ENCODE measurements at regions not wholly inside any gene's neighbourhood (a gene's known extent, or its start where the extent isn't known, plus 50 kb on each side); places are given as distances from the start of the nearest gene placed in this dataset.

DNA sequence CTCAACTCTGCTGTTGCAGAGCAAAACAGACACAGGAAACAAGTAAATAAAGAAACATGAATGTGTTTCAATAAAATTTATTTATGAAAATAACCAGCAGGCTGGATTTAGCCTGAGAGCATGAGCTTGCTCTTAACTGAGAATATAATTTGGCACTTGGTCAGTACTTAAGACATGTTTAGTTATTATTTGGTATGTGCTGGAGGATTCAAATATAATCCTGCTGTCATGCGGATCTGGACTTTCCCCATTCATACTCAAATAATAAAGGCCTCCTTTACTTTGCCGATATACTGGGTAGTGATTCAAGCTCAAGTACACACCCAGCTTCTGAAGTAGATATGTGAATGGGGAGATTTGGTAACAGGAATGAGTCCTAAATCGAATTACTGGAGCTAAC, 465.5 kb upstream of the HS3ST1 start:
- no peaks in the 10 kb centered on the region for H3K27me3 Mint-ChIP-seq
- peaks cover 16 to 27% of the 10 kb centered on the region in 2 donors for H3K9me3 Mint-ChIP-seq
- H3K4me1 Mint-ChIP-seq, result no peaks in the 10 kb centered on the region
- ATAC-seq (no peak), DNase-seq (no peak)
- H3K27ac Mint-ChIP-seq, result no peak overlapping the region
- H3K4me3 Mint-ChIP-seq, result no peak overlapping the region

DNA sequence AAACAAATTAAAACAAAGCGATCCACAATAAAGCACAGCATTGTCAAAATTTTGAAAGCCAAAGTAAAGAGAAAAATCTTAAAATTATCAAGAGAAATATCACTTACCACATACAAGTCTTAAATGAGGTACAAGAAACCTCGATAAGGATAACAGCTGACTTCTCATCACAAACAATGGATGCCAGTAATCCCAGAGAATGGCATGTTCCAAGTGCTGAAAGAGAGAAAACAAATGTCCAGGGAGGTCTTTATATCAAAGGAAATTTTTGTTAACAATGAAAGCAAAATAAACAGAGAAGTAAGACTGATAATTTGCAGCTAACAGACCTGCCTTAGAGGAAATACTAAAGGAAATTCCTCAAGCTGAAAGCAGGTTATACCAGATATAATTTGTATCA, 460.4 kb upstream of the HS3ST1 start:
- no peak for DNase-seq
- Mint-ChIP-seq H3K27ac (no peak overlapping the region), H3K9me3 (peaks cover 0 to 8% of the 10 kb centered on the region in 2 donors), H3K27me3 (no peaks in the 10 kb centered on the region), H3K4me1 (no peaks in the 10 kb centered on the region), H3K4me3 (no peak overlapping the region)
- ATAC-seq, result no peak

DNA sequence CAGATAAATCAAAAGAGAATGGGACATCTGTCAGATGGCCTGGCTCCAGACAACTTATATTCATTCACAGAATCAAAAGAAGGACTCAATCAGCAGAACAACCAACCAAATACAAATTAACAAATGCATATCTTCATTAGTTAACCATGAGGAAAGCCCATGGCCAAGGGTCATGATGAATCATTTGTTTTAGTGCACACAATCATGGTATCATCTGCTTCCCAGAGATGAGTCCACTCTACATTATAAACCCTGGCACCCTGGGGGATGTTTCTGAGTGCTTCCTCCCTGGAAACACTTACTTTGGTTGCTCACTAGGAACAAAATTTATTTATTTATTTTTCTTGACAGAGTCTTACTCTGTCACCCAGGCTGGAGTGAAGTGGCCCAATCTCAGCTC, 453.3 kb upstream of the HS3ST1 start:
- ATAC-seq (no peak), DNase-seq (no peak)
- Mint-ChIP-seq H3K4me3 (no peak overlapping the region), H3K4me1 (no peaks in the 10 kb centered on the region), H3K27me3 (no peaks in the 10 kb centered on the region), H3K9me3 (peaks cover 4 to 5% of the 10 kb centered on the region in 2 donors), H3K27ac (no peak overlapping the region)

GRCh38 chr4:11881364-11881763, 452.7 kb upstream of the HS3ST1 start:
- no peaks in the 10 kb centered on the region for H3K4me1 Mint-ChIP-seq
- H3K27ac Mint-ChIP-seq, result no peak overlapping the region
- ATAC-seq (no peak), DNase-seq (no peak)
- no peaks in the 10 kb centered on the region for H3K27me3 Mint-ChIP-seq
- H3K9me3 Mint-ChIP-seq, result peaks cover 10% of the 10 kb centered on the region in 2 donors
- H3K4me3 Mint-ChIP-seq, result no peak overlapping the region

GRCh38 chr4:11878241-11878640, 449.5 kb upstream of the HS3ST1 start:
- ATAC-seq, result no peak
- H3K27ac Mint-ChIP-seq, result no peak overlapping the region
- no peak for DNase-seq
- H3K4me3 Mint-ChIP-seq, result no peak overlapping the region
- H3K4me1 Mint-ChIP-seq, result no peaks in the 10 kb centered on the region
- no peaks in the 10 kb centered on the region for H3K27me3 Mint-ChIP-seq
- peaks cover 11 to 12% of the 10 kb centered on the region in 2 donors for H3K9me3 Mint-ChIP-seq

DNA sequence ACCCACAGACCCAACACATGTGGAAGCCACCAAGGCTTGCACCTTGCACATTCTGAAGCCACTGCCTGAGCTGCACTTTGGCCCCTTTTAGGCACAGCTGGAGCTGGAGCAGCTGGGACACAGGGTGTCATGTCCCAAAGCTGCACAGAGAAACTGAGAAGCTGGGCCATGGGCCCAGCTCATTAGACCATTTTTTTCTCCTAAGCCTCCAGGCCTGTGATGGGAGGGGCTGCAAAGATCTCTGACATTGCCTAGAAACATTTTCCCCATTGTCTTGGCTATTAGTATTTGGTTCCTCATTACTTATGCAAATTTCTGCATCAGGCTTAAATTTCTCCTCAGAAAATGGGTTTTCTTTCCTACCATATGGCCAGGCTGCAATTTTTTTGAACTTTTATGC, 447.4 kb upstream of the HS3ST1 start:
- Mint-ChIP-seq H3K27ac (no peak overlapping the region), H3K27me3 (no peaks in the 10 kb centered on the region), H3K4me3 (no peak overlapping the region), H3K9me3 (peaks cover 11 to 12% of the 10 kb centered on the region in 2 donors), H3K4me1 (no peaks in the 10 kb centered on the region)
- no peak for ATAC-seq
- no peak for DNase-seq

DNA sequence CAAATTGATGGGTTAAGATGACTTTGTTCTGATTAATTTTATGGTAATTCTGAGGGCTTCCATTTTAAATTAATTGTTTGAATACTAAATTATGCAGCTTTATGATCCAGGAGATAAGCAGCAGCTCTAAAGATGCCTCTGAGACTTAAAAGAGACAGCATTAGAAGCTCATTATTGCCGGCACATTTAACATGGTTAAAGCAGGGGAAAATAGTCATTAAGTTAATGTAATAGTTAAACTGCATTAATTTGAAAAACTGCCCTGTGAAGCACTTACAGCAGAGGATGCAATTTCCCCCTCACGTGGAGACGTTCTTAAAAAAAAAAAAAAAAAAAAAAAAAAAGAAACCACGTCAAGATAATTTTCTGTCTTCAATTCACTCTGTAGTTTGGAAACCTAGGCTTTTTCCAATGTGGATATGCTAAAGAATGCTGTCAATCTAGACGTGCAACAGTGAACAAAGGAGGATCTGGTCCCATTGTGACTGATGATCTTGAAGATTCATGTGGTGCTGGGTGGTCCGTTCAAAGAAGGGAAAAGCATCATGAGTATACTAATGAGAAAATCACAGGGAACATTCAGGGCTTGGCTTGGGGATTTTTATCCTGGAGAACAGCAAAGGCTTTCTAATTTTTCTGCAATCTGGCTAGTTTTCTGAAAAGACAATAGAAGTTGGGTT, 440.6 kb upstream of the HS3ST1 start:
- H3K4me3 Mint-ChIP-seq, result no peak overlapping the region
- no peaks in the 10 kb centered on the region for H3K27me3 Mint-ChIP-seq
- no peak overlapping the region for H3K27ac Mint-ChIP-seq
- H3K9me3 Mint-ChIP-seq, result no peaks in the 10 kb centered on the region
- ATAC-seq, result no peak
- H3K4me1 Mint-ChIP-seq, result no peaks in the 10 kb centered on the region
- no peak for DNase-seq

DNA sequence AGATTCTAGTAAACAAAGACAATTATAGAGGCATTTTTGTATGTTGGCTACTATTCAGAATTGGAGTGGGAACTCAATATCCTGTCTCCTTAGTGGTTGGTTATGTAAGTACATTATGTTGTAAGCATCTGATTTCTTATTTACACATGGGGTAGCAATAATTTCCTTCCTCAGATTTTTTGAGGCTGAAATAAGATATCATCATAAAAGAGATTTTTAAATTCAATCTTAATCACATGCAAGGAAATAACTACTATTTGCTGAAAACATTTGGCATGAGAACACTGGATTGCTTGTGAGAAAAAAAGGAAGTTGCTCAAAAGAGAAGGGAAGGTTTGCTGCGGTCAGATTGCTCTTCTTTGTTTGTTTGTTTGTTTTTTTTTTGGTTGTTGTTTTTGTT, 437.7 kb upstream of the HS3ST1 start:
- Mint-ChIP-seq H3K9me3 (peaks cover 0 to 4% of the 10 kb centered on the region in 2 donors), H3K4me1 (no peaks in the 10 kb centered on the region), H3K27me3 (no peaks in the 10 kb centered on the region), H3K27ac (no peak overlapping the region), H3K4me3 (no peak overlapping the region)
- DNase-seq (no peak), ATAC-seq (no peak)

GRCh38 chr4:11860996-11861395, 432.3 kb upstream of the HS3ST1 start:
- H3K27me3 Mint-ChIP-seq, result no peaks in the 10 kb centered on the region
- ATAC-seq (no peak), DNase-seq (no peak)
- H3K27ac Mint-ChIP-seq, result no peak overlapping the region
- H3K9me3 Mint-ChIP-seq, result peaks cover 4 to 10% of the 10 kb centered on the region in 2 donors
- H3K4me3 Mint-ChIP-seq, result no peak overlapping the region
- no peaks in the 10 kb centered on the region for H3K4me1 Mint-ChIP-seq

DNA sequence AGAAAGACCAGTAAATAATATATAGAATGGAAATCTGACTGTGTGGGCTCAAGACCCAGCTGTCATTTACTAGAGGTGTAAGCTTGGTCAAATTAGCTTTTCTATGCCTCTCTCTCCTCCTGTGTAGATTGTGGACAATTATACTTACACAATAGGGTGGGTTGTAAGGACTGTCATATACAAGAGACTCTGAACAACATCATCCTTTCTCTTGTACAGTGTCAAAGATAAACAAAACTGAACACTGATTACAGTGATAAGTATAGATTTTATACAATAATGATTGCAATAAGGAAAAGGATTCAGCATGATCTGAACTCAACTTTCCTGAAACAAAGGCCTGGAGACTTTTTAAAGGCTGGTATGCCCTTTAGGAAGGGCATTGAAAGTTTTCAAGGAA, 429.2 kb upstream of the HS3ST1 start:
- H3K4me3 Mint-ChIP-seq, result no peak overlapping the region
- no peak overlapping the region for H3K27ac Mint-ChIP-seq
- peaks cover 2 to 10% of the 10 kb centered on the region in 2 donors for H3K9me3 Mint-ChIP-seq
- H3K27me3 Mint-ChIP-seq, result no peaks in the 10 kb centered on the region
- H3K4me1 Mint-ChIP-seq, result no peaks in the 10 kb centered on the region
- DNase-seq (no peak), ATAC-seq (no peak)

GRCh38 chr4:11847167-11847566, 418.5 kb upstream of the HS3ST1 start:
- no peak for DNase-seq
- no peak for ATAC-seq
- no peak overlapping the region for H3K4me3 Mint-ChIP-seq

GRCh38 chr4:11843927-11844326, 415.2 kb upstream of the HS3ST1 start:
- ATAC-seq, result no peak
- no peaks in the 10 kb centered on the region for H3K27me3 Mint-ChIP-seq

More at GRCh38 chr4:11847167-11847566, 418.5 kb upstream of the HS3ST1 start:
- H3K4me1 Mint-ChIP-seq, result no peaks in the 10 kb centered on the region
- no peaks in the 10 kb centered on the region for H3K9me3 Mint-ChIP-seq
- H3K27me3 Mint-ChIP-seq, result no peaks in the 10 kb centered on the region
- no peak overlapping the region for H3K27ac Mint-ChIP-seq

DNA sequence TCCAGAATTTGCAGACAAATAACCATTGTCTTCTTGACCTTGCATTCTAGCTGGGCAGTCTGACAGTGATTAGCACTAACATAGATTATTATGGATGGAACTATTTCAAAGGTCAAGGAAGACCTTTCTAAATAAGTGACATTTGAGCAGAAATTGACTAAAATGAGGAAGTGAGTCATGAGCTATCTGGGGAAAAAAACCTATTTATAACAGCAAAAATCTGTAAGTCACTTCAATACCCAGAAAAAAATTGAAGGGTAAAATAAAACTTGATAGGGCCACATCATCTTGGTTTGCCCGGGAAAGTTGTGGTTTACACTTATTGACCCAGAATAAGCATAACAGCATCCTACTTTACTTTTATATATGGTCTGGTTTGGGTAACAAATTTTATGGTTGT, 414.6 kb upstream of the HS3ST1 start:
- Mint-ChIP-seq H3K27ac (no peak overlapping the region), H3K4me3 (no peak overlapping the region), H3K9me3 (peaks cover 0 to under 1% of the 10 kb centered on the region in 2 donors), H3K4me1 (no peaks in the 10 kb centered on the region), H3K27me3 (no peaks in the 10 kb centered on the region)
- DNase-seq, result no peak
- no peak for ATAC-seq

More at GRCh38 chr4:11843927-11844326, 415.2 kb upstream of the HS3ST1 start:
- Mint-ChIP-seq H3K4me3 (no peak overlapping the region), H3K9me3 (no peaks in the 10 kb centered on the region), H3K27ac (no peak overlapping the region), H3K4me1 (no peaks in the 10 kb centered on the region)
- no peak for DNase-seq

GRCh38 chr4:11842620-11843263, 414.0 kb upstream of the HS3ST1 start:
- H3K27me3 Mint-ChIP-seq, result no peaks in the 10 kb centered on the region
- peaks cover 6% of the 10 kb centered on the region in 2 donors for H3K9me3 Mint-ChIP-seq
- no peak for ATAC-seq
- H3K4me3 Mint-ChIP-seq, result no peak overlapping the region
- H3K27ac Mint-ChIP-seq, result no peak overlapping the region
- H3K4me1 Mint-ChIP-seq, result no peaks in the 10 kb centered on the region
- no peak for DNase-seq

GRCh38 chr4:11839889-11840288, 411.2 kb upstream of the HS3ST1 start:
- H3K4me1 Mint-ChIP-seq, result no peaks in the 10 kb centered on the region
- H3K27me3 Mint-ChIP-seq, result no peaks in the 10 kb centered on the region
- peaks cover 6 to 7% of the 10 kb centered on the region in 2 donors for H3K9me3 Mint-ChIP-seq
- no peak overlapping the region for H3K27ac Mint-ChIP-seq
- no peak overlapping the region for H3K4me3 Mint-ChIP-seq
- DNase-seq (no peak), ATAC-seq (no peak)

- no peak for ATAC-seq
- Mint-ChIP-seq H3K27me3 (peaks cover 7% of the 10 kb centered on the region), H3K27ac (no peak overlapping the region), H3K9me3 (peaks cover 0 to 12% of the 10 kb centered on the region in 2 donors), H3K4me1 (no peaks in the 10 kb centered on the region), H3K4me3 (no peak overlapping the region)
- DNase-seq, result no peak
Measured at GRCh38 chr4:11831739-11832138, 403.0 kb upstream of the HS3ST1 start.

DNA sequence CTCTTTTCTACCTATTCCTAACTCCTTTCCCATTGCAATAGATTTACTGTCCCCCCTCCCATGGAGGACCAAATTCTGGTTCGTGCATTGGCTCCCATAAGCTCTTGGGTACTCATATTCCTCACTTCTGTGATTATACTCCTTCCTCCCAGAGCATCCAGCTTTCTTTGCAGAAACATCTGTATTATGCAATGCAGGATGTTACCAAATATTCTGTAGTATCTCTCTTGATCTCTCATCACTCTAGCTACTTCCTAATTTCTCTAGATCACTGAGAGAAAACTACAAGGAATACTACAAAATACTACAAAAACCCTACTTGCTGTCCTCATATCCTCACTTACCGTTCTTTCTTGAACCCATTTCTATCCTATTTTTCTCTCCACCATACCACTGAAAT, 395.9 kb upstream of the HS3ST1 start:
- Mint-ChIP-seq H3K27me3 (peaks cover 12% of the 10 kb centered on the region), H3K4me3 (no peak overlapping the region), H3K9me3 (peaks cover 13 to 41% of the 10 kb centered on the region in 2 donors), H3K4me1 (no peaks in the 10 kb centered on the region), H3K27ac (no peak overlapping the region)
- no peak for ATAC-seq
- no peak for DNase-seq

Data from stimulated activated naive CD8-positive, alpha-beta T cell treated with anti-CD3 and anti-CD28 coated beads, Interleukin-15, amount 100 ng/mL, for 72 hours (primary cell).